ENCODE measurements at regions not wholly inside any gene's neighbourhood (a gene's known extent, or its start where the extent isn't known, plus 50 kb on each side); places are given as distances from the start of the nearest gene placed in this dataset.
"Not testable (repeated sequence)": the region's sequence is repeated elsewhere in the genome, so short reads cannot be mapped to it uniquely, and the experiment has no call there.

GRCh38 chr3:106317141-106318055 is 448.6 kb upstream of the CBLB start:
- no peak for DNase-seq

DNA sequence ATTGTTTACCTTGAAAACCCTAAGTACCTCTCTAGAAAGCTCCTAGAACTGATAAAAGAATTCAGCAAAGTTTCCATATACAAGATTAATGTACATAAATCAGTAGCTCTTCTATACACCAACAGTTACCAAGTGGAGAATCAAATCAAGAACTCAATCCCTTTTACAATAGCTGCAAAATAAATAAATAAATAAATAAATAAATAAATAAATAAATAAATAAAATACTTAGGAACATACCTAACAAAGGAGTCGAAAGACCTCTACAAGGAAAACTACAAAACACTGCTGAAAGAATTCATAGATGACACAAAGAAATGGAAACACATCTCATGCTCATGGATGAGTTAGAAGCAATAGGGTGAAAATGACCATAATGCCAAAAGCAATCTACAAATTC is 452.6 kb upstream of the CBLB start:
- not testable (repeated sequence) for DNase-seq

GRCh38 chr3:106323586-106323985 is 454.8 kb upstream of the CBLB start:
- no peak for DNase-seq

- no peak for DNase-seq
These were observed 458.3 kb upstream of the CBLB start for GRCh38 chr3:106326941-106327695.

DNA sequence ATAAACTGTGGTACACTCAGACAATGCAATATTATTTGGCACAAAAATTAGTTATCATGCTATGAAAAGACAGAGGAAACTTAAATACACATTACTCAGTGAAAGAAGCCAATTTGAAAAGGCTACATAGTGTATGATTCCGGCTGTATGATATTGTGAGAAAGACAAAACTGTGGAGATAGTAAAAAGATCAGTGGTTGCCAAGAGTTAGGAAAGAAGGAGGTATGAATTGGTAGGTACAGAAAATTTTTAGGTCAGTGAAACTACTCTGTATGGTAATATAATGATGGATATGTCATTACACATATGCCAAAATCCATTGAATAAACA is 458.8 kb upstream of the CBLB start:
- DNase-seq: no peak

DNA sequence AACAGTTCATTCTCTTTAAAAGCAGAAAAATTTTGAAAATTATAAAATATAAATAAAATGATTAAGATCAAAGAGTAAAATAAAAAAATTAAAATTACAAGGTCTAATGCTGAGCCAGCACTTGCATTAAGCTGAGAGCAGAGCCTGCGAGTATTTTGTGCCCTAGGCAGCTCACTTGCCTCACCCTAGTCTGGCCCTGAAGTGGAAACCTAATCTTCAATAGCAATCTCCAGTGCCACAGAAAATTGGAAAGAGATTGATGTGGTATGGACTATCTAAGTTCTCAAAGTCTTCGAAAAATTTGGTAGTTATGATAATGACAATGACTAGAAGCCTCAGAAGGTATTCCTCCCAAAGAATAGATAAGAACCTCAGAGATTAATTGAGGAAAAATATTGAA is 459.4 kb upstream of the CBLB start:
- no peak for DNase-seq

GRCh38 chr3:106329521-106329920 is 460.7 kb upstream of the CBLB start:
- no peak for DNase-seq

DNA sequence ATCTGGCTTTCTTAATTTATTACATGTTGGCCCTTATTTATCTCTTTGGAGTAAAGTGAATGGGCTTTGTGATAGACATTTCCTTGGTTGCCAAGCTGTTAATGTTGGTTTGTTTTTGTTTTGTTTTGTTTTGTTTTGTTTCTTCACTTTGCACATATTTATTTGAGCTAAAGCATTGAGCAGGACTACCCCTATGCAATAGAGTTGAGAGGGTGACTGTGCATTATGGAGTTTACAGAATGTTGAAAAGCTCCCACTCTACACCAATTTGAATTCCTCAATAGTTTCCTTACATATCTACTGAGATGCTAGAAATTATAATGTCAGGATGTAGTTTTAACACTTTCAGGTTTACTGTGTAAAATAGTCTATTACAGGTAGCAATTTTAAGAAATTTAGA is 462.8 kb upstream of the CBLB start:
- DNase-seq: no peak

GRCh38 chr3:106332129-106332528 is 463.3 kb upstream of the CBLB start:
- DNase-seq: no peak

DNA sequence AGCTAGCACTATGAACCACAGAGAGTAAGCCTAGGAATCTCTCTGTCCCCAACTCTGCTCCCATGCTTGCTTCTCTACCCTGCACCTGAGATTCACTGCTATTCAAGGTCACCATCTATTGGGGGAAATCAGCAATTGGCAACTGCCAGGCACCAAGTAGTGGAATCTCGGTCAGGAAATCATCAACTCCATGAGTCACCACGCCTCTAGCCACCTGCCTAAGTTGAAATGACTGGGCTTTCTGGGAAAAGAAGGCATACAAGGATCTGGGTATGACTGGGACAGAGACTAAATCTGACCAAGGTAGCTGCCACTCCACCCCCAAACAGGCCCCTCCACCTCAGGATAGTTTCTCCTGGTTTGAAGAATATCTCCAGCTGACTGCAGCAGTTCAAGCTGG is 464.1 kb upstream of the CBLB start:
- DNase-seq: no peak

DNA sequence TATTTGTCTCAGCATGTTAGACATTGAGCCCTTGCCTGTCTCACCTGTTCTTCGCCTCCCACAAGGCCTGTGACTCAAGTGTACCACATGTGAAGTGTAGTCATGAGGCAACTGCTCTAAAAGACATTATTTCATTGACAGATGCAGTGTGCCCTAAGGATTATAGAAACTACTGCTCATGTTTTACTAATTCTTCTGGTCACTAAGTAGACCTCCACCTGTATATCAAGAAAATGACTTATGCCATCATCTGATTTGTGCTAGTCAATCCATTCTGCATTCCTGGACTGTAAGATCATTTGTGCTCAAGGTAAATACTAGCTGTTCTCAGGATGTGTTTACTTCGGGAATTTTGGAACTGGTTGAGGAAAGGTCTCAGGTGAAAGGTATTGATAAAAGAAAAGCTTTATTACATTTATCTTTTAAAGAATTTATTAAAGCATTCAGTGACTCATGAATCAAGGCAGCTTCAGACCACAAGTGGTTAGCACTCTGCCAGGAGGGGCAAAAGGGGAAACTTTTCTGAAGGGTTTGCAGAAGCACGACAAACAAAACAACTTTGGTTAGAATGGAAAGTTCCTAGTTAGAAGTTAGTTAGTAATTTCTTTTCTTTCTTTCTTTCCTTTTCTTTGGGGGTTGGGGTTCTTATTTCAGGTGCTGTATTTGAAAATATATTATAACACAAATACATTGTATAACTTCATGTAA is 465.3 kb upstream of the CBLB start:
- DNase-seq: no peak

- DNase-seq: no peak
These were observed 467.8 kb upstream of the CBLB start for GRCh38 chr3:106336619-106337018.

DNA sequence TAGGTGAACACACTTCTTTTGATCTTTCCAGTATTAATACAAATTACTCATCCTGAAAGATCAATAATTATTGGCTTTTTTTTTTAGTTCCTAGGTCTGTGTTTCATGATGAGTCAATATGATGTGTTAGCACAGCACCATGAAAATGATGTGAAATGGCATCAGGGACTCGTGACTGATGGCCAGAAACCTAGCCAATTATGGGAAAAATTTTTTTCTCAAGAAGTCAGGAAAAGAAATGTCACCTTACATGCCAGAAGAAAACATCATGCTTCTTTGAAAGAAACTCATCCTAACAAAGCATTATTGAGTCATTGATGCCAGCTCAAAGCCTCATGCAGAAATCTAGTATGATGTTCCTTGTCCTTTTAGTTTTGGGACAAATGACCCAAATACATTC is 468.3 kb upstream of the CBLB start:
- DNase-seq: no peak

GRCh38 chr3:106338582-106339214 is 469.9 kb upstream of the CBLB start:
- DNase-seq: no peak

DNA sequence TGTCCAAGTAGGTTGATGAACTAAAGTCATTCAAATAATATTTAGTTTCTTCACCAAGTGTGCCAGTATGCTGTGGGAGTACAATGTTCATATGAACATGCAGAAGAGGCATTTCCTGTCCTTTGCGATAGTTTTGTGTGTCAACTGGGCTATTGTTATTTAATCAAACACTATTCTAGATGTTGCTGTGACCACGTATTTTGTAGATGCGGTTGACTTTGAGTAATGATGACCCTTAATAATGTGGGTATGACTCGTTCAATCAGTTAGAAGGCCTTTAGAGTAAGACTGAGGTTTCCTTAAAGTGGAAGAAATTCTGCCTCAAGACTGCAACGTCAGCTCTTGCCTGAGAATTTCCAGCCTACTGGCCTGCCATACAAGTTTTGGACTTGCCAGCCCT is 470.7 kb upstream of the CBLB start:
- no peak for DNase-seq

- no peak for DNase-seq
These were observed 472.3 kb upstream of the CBLB start for GRCh38 chr3:106341087-106341486.

GRCh38 chr3:106341586-106342162 is 472.9 kb upstream of the CBLB start:
- no peak for DNase-seq

GRCh38 chr3:106342386-106342785 is 473.6 kb upstream of the CBLB start:
- DNase-seq: no peak

DNA sequence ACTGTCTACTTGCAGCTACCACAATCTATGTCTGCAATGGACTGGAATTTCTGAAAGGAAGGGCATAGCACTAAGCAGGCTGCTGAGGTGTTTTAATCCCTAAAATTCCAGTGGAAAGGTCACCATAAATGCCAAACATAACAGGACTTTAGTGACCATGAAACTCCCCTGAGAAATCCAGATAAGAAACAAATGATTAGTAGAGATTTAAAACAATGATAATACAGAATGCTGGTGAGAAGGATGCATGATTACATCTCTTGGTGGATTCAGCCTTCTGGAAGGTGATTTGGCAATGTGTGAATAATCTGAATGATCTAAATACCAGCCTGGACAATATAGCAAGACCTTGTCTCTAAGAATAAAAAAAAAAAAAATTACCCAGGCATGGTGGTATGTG is 475.0 kb upstream of the CBLB start:
- no peak for DNase-seq

DNA sequence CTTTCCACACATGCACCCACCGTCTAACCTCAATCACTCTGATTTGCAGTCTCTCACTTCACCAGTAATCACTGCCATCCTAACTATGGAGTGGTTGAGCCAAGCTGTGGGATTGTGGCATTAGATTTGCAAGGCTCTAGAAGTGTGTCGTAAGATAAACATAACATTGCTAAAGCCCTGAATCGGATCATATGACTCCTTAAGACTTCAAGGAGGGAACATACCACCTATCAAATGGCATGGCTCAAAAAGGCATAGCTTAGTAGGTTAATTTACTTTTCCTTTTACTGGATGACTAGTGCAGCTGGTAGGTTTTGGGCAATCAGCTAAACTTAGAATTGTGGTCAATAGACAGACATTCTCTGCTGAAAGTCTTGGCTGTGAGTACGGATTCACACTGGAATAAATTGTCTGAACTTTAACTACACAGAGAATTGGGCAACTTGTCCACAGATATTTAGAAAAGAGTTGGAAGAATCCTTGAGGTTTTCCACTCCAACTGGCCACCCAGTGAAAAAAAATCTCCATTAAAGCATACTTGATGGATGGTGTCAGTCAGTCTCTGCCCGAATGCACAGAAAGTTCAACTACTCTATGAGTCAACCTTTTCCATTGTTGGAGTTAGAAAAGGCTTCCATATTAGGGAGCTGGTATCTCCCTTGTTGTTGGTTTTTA is 476.7 kb upstream of the CBLB start:
- DNase-seq: no peak

- no peak for DNase-seq
These were observed 478.5 kb upstream of the CBLB start for GRCh38 chr3:106347350-106347749.

All from right kidney (tissue), 1 donor.